ENCODE measurements at regions not wholly inside any gene's neighbourhood (a gene's known extent, or its start where the extent isn't known, plus 50 kb on each side); places are given as distances from the start of the nearest gene placed in this dataset.
"Not testable (repeated sequence)": the region's sequence is repeated elsewhere in the genome, so short reads cannot be mapped to it uniquely, and the experiment has no call there.

DNA sequence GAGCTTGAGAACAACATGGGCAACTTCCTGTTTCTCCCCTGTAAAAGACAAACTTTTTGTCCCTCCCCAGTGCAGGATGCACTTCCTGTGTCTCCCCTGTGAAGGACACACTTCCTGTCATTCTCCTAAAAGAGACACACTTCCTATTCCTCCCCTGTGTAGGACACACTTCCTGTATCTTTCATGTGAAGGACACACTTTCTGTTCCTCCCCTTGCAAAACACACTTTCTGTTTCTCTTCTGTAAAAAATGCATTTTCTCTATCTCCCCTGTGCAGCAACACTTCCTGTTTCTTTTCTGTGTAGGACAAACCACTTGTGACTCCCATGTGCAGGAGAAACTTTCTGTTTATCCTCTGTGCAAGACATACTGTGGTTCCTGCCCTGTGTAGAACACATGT lies 488.6 kb upstream of the USP9Y start:
- intact Hi-C loops (cut with micrococcal nuclease) = no loop called here

DNA sequence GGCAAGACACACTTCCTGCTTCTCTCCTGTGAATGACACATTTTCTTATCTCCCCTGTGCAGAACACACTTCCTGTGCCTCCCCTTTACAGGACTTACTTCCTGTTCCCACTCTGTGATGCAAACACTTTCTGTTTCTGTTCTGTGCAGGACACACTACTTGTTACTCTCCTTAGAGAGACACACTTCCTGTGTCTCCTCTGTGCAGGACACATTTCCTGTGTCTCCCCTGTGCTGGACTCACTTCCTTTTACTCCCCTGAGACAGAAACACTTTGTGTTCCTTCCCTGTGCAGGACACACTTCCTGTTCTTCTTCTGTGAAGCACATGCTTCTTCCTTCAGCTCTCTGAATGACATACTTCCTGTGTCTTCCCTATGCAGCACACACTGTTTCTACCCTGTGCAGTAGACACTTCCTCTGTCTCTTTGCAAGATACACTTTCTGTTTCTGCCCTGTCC lies 485.4 kb upstream of the USP9Y start:
- intact Hi-C loops (cut with micrococcal nuclease) = no loop called here

DNA sequence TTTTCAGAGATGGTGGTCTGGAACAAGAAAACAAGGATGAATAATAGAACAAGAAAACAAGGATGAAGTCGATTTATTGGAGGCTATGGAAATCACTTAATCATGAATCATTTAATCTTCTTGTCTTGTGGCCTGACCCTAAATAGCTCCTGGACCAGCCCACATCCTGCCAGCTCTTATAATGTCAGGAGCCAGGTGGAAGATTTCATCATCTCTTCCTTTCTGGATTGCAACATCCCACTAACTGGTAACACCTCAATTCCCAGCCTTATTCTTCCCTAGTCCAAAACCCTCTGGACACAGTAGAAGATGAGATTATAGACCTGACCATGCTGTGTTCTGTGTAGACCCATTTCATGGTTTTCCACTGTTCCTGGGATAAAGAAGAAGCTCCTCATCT lies 470.1 kb upstream of the USP9Y start:
- intact Hi-C loops (cut with micrococcal nuclease) = no loop called here

DNA sequence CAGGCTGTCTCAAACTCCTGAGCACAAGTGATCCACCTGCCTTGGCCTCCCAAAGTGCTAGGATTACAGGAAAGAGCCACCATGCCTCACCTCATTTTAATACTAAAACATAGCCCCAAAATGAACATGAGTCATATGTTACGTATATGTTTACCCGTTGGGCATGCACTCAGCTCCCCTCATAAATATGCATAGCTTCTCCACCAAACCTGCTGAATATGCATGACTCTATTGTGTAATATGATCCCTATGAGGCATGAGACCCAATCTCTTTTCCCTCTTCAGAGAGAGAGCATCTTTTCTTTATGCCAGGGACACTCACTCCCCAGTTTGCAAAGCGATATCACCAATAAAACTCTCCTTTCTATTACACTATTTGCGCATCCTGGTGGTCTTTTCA lies 464.6 kb upstream of the USP9Y start:
- intact Hi-C loops (cut with micrococcal nuclease) = no loop called here

DNA sequence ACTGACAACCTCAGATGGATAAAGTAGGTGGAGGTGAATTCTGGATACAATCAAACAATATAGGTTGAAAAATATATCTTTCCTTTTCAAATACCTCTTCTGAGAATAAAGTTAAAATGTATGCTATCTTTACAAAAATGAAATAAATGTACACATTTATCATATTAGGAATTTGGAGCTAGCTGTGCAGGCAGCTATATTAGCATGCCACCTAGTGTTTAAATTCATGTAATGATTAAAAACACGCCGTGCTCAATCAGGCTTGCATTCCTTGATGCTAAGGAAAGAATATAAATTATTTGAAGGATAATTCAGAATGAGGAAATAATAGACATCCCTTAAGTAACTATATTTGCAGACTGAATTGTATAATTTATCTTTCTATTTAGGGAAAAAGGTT lies 460.7 kb upstream of the USP9Y start:
- intact Hi-C loops (cut with micrococcal nuclease) = not testable (repeated sequence)

DNA sequence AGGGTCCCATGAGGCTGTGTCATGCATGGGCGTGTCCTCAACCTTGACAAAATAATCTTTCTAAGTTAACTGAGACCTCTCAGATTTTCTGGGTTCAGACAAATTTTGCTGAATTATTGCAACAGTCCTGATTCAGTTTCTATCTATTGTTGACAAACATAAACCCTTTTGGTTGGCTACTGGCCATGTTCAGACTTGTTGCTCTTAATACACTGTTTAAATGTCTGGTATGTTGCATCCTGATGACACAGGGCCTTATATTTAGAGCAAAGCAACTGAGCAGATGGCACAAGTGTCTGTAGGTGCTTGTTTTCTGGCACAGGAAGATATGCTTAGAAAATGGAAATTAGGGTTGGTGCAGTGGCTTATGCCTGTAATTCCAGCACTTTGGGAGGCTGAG lies 456.9 kb upstream of the USP9Y start:
- intact Hi-C loops (cut with micrococcal nuclease) = no loop called here

DNA sequence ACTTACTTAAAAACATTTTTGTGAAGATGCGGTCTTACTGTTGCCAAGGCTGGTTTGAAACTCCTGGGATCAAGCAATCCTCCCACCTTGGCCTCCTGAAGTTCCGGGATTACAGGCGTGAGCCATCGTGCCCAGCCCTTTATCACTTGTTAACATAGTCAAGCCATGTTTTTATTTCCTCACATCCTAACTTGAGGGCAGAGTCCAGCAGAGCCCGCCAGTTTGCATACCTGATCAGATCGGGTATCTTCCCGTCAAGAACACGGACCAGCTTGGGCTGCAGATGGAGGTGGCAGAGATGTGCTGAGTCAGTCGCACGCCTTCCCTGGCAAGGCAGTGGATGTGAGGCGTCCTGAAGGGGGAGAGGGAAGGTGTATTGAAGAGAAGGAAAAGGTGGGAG lies 447.3 kb upstream of the USP9Y start:
- intact Hi-C loops (cut with micrococcal nuclease) = no loop called here

DNA sequence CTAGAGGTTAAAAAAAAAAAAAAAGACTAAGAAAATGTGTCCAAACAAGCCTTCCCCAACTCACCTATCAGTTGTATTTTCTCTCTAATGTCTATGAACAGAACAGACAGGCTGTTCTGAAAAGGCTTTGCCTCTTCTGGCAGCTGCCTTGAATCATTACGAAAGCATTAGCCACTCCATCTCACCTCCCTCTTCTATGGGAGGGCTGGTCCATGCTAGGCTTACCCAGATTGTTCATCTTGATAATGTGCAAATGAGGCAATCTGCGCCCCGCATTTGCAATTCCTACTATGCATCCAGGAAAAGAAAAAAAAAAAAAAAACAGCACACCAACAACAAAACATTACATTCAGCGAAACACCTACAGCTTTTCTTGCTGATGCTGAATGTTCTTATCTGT lies 429.9 kb upstream of the USP9Y start:
- intact Hi-C loops (cut with micrococcal nuclease) = no loop called here

DNA sequence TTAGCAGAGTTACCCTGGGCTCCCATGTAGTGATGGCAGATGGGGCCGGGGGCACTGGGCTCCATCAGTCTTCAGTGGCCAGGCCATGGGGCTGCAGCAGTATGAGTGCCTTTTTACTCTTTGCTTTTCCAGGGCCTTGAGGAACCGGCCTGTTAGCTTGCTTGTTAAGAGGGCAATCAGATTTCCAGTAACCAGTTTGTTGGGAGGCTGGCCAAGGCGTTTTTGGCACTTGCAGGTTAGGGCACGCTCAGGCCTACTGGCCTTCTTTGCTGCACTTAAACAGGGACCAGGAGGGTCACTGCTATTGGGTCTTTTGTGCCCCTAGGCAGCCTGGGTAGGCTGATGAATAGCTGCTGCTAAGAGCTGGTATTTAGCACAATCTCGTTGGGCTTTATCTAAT lies 415.4 kb upstream of the USP9Y start:
- intact Hi-C loops (cut with micrococcal nuclease) = no loop called here

DNA sequence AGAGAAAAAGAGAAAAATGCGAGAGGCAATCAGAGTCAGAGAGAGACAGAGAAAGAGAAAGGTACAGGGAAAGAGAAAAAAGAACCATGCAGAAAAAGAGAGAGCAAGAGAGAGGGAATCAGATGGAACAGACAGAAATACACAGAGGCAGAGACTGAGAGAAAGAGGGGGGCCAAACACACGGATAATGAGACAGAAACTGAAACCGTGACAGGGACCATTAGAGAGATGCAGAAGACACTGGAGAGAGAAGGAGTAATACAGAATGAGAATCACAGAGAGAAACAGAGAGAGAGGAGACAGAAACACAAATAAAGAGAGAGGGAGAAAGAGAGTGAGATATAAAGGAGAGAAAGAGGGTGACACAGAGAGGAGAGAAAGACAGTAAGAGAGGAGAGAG lies 412.1 kb upstream of the USP9Y start:
- intact Hi-C loops (cut with micrococcal nuclease) = no loop called here

DNA sequence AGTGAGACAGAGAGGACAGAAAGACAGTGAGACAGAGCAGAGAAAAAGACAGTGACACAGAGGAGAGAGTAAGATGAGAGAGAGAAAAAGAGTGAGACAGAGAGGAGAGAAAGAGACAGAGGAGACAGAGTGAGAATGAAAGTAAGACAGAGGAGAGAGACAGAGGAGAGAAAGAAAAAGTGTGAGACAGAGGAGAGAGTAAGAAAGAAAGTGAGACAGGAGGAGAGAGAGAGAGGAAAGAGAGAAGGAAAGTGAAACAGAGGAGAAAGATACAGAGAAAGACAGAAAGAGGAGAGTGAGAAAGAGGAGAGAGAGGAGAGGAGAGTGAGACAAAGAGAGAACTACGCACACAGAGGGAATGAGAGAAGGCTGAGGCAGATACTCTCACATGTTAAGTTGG lies 411.6 kb upstream of the USP9Y start:
- intact Hi-C loops (cut with micrococcal nuclease) = no loop called here

DNA sequence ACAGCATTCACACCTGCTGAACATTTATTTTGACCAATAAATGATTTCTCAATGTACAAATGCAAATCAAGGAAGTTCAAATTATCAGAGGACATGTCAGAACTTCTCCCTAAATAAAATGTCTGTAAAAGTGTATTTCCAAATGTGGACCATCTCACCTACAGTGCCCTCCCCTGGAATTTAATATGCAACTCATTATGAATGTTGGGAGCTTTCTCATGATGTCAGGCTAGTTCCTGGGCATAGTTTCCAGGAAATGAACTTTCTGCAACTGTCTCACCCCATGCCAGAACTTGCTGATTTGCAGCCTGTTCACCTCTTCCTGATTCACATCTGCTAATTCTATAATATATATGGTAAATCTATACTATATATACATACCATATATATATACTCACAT lies 408.5 kb upstream of the USP9Y start:
- intact Hi-C loops (cut with micrococcal nuclease) = no loop called here

DNA sequence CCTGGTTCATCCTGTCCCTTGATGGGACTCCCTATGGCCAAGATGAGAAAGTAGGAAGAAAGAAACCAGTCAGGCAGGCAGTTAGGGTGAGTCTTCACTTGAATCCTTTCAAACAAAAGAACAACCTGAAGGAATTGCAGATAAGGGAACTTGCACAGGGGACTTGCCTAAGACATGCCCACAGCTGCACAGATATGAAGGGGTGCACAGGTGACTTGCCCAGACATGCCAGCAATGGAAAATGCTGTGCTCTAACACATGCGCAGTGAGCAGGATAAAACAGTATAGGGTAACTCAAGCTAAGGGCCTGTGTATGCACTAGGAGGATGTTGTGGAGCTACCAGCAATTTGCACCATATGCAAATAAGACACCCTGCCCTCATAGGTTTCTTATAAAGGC lies 404.6 kb upstream of the USP9Y start:
- intact Hi-C loops (cut with micrococcal nuclease) = no loop called here

DNA sequence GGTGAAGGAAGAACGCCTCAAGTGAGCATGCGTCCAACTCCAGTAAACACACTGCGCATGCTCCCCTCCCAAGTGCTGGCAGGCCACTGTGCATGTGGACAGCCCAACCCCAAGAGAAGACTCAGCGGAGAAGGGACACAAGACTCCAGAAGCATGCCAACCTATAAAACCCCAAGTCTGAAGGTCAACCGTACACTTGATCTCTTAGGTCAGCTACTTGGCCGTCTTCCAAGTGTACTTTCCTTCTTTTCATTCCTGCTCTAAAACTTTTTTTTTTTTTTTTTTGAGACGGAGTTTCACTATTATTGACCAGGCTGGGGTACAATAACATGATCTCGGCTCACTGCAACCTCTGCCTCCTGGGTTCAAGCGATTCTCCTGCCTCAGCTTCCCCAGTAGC lies 401.2 kb upstream of the USP9Y start:
- intact Hi-C loops (cut with micrococcal nuclease) = not testable (repeated sequence)

DNA sequence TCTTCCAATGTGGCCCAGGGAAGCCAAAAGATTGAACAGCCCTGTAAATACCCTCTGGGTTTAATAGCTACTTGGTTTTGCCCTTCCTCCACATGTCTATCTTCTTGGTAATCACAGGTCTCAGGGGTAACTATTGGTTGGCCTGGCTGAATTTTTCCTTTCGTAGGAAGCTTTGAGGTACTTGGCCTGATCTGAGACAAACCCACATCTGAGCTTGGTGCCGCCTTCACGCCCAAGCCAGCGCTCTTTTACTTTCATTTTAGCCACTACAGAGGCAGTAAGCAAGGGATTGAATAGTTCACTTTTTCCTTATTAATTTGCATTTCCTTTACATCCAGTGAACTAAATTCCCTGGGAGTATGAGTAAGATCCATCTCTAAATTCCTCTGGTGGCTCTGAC lies 397.6 kb upstream of the USP9Y start:
- intact Hi-C loops (cut with micrococcal nuclease) = no loop called here

DNA sequence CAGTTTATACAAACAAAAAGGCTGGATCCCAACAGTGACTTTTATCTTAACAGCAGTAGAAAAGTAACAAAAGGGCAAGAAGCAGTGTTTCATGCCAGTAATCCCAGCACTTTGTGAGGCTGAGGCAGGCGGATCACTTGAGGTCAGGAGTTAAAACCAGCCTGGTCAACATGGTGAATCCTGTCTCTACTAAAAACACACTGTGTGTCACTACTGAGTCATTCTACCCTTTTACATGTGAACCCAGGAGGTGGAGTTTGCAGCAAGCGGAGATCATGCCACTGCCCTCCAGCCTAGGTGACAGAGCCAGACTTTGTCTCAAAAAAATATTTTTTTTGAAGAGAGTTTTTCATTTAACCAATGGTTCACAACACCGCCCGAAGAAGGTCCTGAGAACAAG lies 395.6 kb upstream of the USP9Y start:
- intact Hi-C loops (cut with micrococcal nuclease) = no loop called here

DNA sequence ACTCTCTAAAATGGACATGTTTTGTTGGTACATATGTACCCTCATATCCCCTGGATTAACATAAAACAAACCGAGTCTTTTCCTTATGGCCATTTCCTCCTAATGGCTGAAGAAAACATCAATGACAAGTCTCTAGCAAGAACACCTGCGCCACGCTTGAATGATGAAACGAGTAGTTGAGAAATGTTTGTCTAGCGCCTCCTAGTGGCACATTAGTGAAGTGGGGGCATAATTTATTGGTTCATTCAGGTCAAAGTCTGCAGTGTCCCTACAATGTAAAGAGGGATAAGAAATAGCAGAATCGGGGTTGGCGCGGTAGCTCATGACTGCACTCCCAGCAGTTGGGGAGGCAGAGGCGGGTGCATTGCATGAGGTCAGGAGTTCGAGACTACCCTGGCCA lies 391.8 kb upstream of the USP9Y start:
- intact Hi-C loops (cut with micrococcal nuclease) = no loop called here

DNA sequence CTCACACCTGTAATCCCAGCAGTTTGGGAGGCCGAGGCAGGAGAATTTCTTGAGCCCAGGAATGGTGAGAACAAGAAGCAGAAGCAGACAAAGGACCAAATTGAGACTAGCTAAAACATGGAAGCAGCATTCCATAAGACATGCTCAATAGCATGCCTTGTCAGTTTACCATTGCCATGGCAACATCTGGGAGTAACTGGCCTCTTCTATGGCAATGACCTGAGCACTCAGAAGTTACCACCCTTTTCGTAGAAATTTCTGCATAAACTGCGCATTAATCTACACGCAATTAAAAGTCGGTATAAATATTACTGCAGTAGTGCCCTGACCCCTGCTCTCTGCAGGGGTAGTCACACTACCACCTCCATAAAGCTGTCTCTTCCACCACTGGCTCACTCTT lies 390.2 kb upstream of the USP9Y start:
- intact Hi-C loops (cut with micrococcal nuclease) = no loop called here

DNA sequence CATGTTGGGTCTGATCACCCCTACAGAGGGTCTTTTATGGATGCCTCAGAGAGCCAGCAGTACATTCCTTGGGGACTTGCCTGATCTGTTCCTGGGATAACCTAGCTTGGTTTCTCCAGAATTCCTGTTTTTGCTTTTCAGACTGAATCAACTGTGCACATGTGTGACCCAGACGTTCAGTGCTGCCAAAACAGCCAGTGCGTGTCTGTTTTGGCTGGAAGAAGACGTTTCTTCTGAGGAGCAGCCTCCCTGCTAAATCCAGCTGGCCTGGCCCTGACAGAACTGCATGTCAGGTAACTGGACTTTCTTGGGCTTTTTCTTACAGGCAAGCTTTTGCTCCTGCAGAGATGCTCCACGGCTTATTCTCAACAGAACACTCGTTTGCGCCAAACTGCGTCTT lies 373.3 kb upstream of the USP9Y start:
- intact Hi-C loops (cut with micrococcal nuclease) = no loop called here

DNA sequence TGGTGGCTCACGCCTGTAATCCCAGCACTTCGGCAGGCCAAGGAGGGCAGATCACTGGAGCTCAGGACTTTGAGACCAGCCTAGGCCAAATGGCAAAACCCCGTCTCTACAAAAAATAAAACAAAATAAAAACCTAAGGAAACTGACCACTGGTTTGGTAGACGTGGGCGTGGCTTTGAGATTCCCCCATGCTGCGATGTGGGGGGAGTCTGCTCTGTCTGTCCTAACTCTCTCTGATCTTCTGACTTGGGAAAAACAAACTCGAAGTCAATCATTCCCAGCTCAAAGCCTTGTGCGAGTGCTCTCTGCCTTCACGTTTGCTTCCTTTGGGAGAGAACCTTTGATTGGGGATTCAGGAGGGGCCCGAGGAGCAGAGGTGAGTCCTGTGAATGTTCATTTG lies 369.1 kb upstream of the USP9Y start:
- intact Hi-C loops (cut with micrococcal nuclease) = not testable (repeated sequence)

DNA sequence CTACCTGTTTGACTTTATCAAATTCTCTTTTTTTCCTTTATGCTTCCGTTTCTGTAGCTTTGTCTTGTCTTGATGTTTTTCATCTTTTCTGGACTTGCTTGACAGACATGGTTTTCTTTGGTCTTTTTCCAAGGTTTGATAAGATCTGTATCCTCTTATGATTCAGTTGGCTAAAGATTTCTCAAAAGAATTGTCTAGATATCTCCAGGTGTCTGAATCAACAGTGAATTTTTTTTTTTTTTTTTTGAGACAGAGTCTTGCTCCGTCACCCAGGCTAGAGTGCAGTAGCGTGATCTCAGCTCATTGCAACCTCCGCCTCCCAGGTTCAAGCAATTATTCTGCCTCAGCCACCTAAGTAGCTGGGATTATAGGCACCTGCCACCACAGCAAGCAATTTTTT lies 357.8 kb upstream of the USP9Y start:
- intact Hi-C loops (cut with micrococcal nuclease) = no loop called here

DNA sequence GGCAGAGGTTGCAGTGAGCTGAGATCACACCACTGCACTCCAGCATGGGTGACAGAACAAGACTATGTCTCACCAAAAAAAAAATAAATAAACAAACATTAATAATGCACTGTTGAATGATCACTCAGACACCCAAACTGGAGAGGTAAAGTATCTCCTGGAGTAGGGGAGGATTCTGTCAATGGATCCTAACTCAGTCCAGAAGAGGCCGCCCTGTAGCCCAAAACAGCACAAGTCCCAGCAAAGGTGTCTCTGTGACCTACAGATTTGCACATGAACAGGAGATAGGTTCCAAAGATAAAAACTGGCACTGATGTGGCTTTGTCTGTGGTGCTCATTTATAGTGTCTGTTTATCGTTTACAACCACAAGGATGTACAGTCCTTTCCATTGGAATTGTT lies 352.9 kb upstream of the USP9Y start:
- intact Hi-C loops (cut with micrococcal nuclease) = no loop called here

DNA sequence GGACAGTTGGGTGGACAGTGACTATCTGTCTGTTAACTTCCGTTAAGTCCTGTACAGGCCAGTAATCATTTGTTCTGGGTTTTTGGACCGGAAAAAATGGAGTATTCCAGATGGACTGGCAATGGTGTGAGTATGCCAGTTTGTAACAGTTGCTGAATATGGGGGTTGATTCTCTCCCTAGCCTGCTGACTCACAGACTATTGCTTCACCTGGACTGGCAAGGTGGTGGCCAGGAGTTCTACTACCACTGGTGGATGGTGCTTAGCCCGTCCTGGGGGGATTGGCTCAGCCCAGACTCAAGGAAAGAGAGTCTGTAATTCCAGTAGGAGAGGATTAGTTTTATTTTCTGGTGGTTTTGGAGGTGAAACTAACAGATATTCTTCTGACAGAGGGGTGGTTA lies 343.8 kb upstream of the USP9Y start:
- intact Hi-C loops (cut with micrococcal nuclease) = no loop called here

DNA sequence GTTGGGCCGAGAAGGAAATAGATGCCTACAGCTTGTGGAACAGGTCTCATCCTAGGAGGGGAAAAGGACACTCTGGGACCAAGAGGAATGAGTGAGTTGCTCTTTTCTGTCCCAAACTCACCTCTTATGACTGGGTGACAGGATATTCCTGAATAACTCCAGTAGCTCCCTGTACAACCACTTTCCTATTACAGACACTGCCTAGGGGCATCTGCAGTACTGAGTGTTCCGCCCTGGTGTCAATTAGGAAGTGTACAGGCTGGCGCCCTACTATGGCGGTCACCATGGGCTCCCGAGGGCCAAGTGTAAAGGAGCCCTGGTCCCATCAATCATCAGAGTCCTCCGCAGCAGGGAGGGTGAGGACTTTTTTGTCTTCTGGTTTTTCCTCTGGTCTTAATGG lies 343.4 kb upstream of the USP9Y start:
- intact Hi-C loops (cut with micrococcal nuclease) = no loop called here

DNA sequence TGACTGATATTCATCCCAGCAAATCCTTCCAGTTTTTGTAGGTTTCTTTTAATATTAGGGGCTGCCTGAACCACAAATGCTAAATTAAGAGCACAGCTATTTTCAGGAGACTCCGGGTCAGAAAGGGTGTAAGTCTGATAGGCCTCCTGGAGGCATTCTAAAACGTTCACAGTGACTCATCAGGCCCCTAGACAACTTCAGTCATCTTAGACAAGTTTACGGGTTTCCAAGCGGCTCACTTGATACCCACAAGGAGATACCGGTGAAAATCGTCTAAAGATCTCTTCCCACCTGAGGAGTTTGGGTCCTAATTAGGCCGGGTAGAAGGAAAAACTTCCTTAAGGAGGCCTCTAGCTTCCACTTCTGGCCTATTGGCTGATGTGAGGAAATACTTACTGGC lies 342.7 kb upstream of the USP9Y start:
- intact Hi-C loops (cut with micrococcal nuclease) = no loop called here

Data from T-helper 2 cell treated with Interferon-gamma antibody and Interleukin-4, amounts not matched to agents 100 ng/mL and 5 ng/mL, for 36 hours (primary cell).